ENCODE measurements at regions not wholly inside any gene's neighbourhood (a gene's known extent, or its start where the extent isn't known, plus 50 kb on each side); places are given as distances from the start of the nearest gene placed in this dataset.

GRCh38 chr2:88841224-88841929, 149.9 kb downstream of the RPIA start:
- H3K4me3 ChIP-seq (replicated peaks in 1 of 3; ENCODE audit: low read depth in 2 of 3, low read length in 3 of 3) = no peak overlapping the region
- no peaks in the 10 kb centered on the region for H3K9me3 ChIP-seq (replicated peaks in 1 of 2; ENCODE audit: control insufficient read depth in 1 of 2, insufficient read depth in 1 of 2, low read length in 2 of 2)
- no peaks in the 10 kb centered on the region for H4K20me1 ChIP-seq (ENCODE audit: insufficient read depth, low read length)
- no peak overlapping the region for H3K9ac ChIP-seq (ENCODE audit: insufficient read depth, low read length, poor library complexity, severe bottlenecking)
- Mint-ChIP-seq H3K4me1 (peaks cover 17% of the 10 kb centered on the region), H3K4me3 (no peak overlapping the region), H3K27me3 (ENCODE audit: low read depth in 3 of 3) (peaks cover 0 to 7% (median 2%) of the 10 kb centered on the region in 3 donors), H3K27ac (peak overlapping the region in 1 of 7 donors; percentile 51), H3K9me3 (no peaks in the 10 kb centered on the region), H3K36me3 (no peaks in the 10 kb centered on the region)
- H3K4me2 ChIP-seq (replicated peaks; ENCODE audit: extremely low read depth, low read length, poor library complexity, severe bottlenecking) = no peak overlapping the region
- intact Hi-C loops (cut with micrococcal nuclease) = no loop called here
- peaks cover 15 to 18% of the 10 kb centered on the region in 2 donors for H3K4me1 ChIP-seq (ENCODE audit: control insufficient read depth in 1 of 2, insufficient read depth in 2 of 2, low read length in 2 of 2)
- no peak overlapping the region for H3K27ac ChIP-seq (ENCODE audit: low read depth in 1 of 2, low read length in 2 of 2)
- DNase-seq = no peak
- H3K27me3 ChIP-seq (ENCODE audit: control insufficient read depth in 2 of 2, insufficient read depth in 2 of 2, low read length in 2 of 2) = no peaks in the 10 kb centered on the region
- H2AFZ ChIP-seq (ENCODE audit: insufficient read depth, low read depth, low read length, poor library complexity, severe bottlenecking) = no peak overlapping the region
- TF ChIP-seq CTCF (IDR thresholded peaks at IDR 0.05) = no peak
- no peaks in the 10 kb centered on the region for H3K79me2 ChIP-seq (ENCODE audit: insufficient read depth, low read length)
- no peaks in the 10 kb centered on the region for H3K36me3 ChIP-seq (replicated peaks in 1 of 2; ENCODE audit: control insufficient read depth in 1 of 2, insufficient read depth in 2 of 2, low read length in 2 of 2)
- WGBS (ENCODE audit: insufficient coverage) = 91% methylated on average over 6 of the region's 8 CpGs

GRCh38 chr2:88842656-88843460, 151.4 kb downstream of the RPIA start:
- no CpG with 5 or more reads among the region's 1 CpG for WGBS (ENCODE audit: insufficient coverage)
- Histone ChIP-seq H3K4me1 (ENCODE audit: control insufficient read depth in 1 of 2, insufficient read depth in 2 of 2, low read length in 2 of 2) (peaks cover 15 to 18% of the 10 kb centered on the region in 2 donors), H3K4me2 (replicated peaks; ENCODE audit: extremely low read depth, low read length, poor library complexity, severe bottlenecking) (no peak overlapping the region), H3K4me3 (replicated peaks in 1 of 3; ENCODE audit: low read depth in 2 of 3, low read length in 3 of 3) (no peak overlapping the region), H3K36me3 (replicated peaks in 1 of 2; ENCODE audit: control insufficient read depth in 1 of 2, insufficient read depth in 2 of 2, low read length in 2 of 2) (no peaks in the 10 kb centered on the region), H4K20me1 (ENCODE audit: insufficient read depth, low read length) (no peaks in the 10 kb centered on the region), H2AFZ (ENCODE audit: insufficient read depth, low read depth, low read length, poor library complexity, severe bottlenecking) (no peak overlapping the region), H3K27ac (ENCODE audit: low read depth in 1 of 2, low read length in 2 of 2) (no peak overlapping the region), H3K9ac (ENCODE audit: insufficient read depth, low read length, poor library complexity, severe bottlenecking) (no peak overlapping the region), H3K79me2 (ENCODE audit: insufficient read depth, low read length) (no peaks in the 10 kb centered on the region), H3K9me3 (replicated peaks in 1 of 2; ENCODE audit: control insufficient read depth in 1 of 2, insufficient read depth in 1 of 2, low read length in 2 of 2) (no peaks in the 10 kb centered on the region), H3K27me3 (ENCODE audit: control insufficient read depth in 2 of 2, insufficient read depth in 2 of 2, low read length in 2 of 2) (no peaks in the 10 kb centered on the region)
- Mint-ChIP-seq H3K36me3 (no peaks in the 10 kb centered on the region), H3K4me3 (no peak overlapping the region), H3K9me3 (peaks cover 0 to 2% (median 0%) of the 10 kb centered on the region in 7 donors), H3K27ac (no peak overlapping the region), H3K4me1 (peaks cover 17% of the 10 kb centered on the region), H3K27me3 (ENCODE audit: low read depth in 3 of 3) (peaks cover 2 to 7% (median 3%) of the 10 kb centered on the region in 3 donors)
- intact Hi-C loops (cut with micrococcal nuclease) = no loop called here
- DNase-seq = no peak
- no peak for TF ChIP-seq CTCF (IDR thresholded peaks at IDR 0.05)

Measured in CD14-positive monocyte (primary cell).